NT2/D1 (cell line): ENCODE measurements at regions not wholly inside any gene's neighbourhood (a gene's known extent, or its start where the extent isn't known, plus 50 kb on each side); places are given as distances from the start of the nearest gene placed in this dataset.

Experiments used
- SUZ12 ChIP-seq: IDR thresholded peaks from 2 replicates; pipeline ENCODE4 v1.6.1; 2011; ENCODE audit not compliant: insufficient read length, insufficient read depth; ENCODE audit errors: extremely low read depth
- YY1 ChIP-seq: IDR thresholded peaks from 2 replicates; pipeline ENCODE4 v1.6.1; 2011; ENCODE audit not compliant: insufficient read length, insufficient read depth
- ZNF274 ChIP-seq: IDR thresholded peaks from 2 replicates; pipeline ENCODE4 v1.6.1; 2011; ENCODE audit warnings: mild to moderate bottlenecking, low read depth, low read length

DNA sequence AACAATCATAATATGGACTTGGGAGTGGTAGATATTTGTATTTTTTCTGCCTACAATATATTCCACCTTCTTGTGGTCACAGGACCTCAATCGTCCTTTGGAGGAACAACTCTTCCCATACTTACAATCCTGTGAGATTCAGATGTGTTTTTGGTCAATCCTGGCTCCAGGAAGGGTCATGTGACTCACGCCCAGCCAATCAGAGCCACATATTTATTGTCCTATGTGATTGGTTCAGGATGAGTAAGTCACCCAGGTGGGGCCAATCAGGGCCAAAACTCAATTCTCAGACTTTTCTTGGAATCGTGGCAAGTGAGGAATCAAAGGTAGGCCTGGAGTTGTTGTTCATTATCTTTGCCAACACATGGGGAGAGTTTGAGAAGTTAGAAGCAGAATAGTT lies 264.9 kb downstream of the SUDS3 start:
- no peak for TF ChIP-seq YY1
- no peak for TF ChIP-seq SUZ12
- no peak for TF ChIP-seq ZNF274
